Ecto neural progenitor cell (in vitro differentiated cells): ENCODE measurements at regions not wholly inside any gene's neighbourhood (a gene's known extent, or its start where the extent isn't known, plus 50 kb on each side); places are given as distances from the start of the nearest gene placed in this dataset.
"Not testable (repeated sequence)": the region's sequence is repeated elsewhere in the genome, so short reads cannot be mapped to it uniquely, and the experiment has no call there.

Experiments used
- DNase-seq: peaks from one replicate; pipeline ENCODE4 v3.0.0-alpha.2; 2018; ENCODE audit warnings: low spot score

DNA sequence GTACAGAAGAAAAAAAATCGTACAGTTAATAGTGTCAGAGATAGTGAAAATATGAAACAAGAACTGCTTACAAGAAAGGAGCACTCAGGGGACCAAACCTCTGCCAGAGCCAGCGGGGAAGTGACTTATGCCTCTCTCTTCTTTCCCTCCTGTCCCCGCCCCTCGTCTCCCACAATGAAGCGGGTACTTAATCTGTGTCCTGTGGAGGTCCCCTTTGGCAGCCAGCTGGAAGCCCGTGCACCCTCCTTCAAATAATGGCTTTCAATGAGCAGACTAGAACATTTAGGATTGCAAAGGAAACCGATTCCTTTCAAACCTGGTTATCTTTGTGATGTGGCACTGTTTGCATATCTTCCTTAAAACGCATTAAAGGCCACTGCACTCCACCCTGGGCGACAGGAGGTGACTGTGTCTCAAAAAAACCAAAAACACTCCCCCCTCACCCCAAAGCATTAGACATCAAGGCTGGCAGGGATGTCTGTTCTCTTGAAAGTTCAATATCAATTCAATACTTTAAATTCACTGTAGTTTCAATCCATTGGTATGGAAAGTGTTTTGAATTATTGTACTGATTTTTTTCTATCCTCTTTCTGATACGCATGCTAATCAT lies 51.7 kb downstream of the PPIAL4C start:
- not testable (repeated sequence) for DNase-seq

DNA sequence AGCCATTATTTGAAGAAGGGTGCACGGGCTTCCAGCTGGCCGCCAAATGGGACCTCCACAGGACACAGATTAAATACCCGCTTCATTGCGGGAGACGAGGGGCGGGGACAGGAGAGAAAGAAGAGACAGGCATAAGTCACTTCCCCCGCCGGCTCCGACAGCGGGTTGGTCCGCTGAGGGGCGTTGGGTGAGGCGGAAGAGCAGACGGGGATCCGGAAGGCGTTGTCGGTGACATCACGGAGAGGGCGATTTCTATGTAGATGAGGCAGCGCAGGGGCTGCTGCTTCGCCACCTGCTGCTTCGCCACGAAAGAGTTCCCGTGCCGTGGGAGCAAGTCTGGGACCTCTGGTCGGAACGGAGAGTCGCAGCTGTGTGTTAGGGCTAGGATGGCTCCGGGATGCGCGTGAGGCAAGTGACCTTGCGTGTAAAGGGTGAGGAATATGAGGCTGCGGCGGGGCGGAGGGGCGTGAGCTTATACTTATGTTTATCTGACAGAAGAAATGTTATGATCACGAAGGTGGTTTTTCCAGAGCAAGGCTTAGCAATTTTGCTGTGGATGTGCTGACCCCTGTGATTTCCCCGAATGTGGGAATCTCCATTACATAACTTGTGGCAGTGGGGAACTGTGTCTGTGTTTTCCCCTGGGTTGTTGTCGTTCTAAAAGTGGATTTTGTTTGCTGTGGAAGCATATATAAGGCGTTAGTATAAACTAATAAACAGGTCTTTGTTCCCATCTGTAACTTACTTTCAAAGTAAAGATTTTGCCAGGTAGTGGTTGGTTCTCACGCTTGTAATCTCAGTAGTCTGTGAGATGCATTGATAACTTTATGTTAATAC lies 52.9 kb downstream of the PPIAL4C start:
- DNase-seq, result peak; percentile 91

DNA sequence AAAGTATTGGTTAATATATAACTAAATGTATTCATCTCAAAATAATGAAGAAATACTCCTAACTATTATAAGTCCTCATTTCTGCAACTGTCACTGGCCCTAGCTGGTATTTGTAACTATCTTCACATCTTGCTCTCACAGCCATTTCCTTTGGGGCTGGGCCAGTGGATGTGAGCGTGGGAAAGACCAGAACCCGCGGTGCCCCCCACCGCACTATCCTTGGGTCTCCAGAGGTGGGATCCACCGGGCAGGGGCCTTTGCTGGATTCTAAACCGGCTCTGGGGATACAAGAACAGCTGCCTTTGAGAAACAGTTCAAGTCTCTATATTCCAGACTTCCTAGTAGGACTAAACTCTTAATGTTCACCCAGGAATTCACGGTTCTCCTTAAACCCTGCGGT lies 54.8 kb downstream of the PPIAL4C start:
- not testable (repeated sequence) for DNase-seq

DNA sequence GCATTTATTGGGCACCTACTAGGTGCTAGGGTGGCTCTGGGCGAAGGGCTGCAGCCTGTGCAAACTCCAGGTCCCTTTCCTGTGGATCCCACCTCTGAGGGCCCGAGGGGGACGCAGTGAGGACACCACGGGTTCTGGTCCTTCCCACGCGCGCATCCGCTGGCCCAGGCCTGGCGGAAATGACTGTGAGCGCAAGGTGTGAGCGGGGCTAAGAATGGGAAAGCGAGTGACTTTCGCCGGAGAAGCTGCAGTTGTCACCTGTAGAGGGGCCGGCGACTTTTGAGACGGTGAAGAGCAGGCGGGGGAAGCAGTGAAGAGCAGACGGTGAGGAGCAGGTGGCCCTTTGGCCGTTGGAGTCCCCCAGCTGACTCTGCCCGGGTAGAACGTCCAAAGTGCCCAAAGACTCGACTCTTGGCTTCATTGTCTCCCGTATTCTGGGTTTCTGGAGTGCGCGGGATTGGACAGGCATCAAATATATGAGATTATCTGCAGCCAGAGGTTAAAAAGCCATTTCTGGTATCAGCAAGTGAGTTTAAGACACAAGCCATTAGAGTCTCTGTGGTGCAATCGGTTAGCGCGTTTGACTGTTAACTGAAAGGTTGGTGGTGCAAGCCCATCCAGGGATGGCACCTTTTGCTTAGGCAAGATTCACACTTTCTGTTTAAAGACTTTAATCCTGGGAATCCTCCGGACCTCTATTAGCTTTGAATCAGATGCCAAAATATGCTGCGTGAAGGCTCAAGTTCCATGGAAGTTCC lies 55.4 kb downstream of the PPIAL4C start:
- not testable (repeated sequence) for DNase-seq

DNA sequence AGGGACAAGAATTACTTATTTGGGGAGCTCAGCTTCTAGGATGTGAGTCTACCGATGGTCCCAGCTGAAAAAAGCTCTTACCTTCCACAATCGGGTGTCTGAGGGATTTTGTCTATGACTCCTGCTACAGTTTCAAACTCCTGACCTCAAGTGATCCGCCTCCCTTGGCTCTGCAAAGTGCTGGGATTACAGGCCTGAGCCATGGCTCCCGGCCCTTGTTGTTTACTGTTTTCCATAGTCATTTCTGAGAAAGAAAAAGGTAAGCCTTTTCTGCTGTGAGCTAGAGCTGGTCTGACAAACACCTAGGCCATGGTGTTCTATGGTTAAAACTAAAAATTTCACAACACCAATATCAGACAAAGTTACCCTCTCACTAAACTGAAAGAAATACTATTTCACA lies 57.5 kb downstream of the PPIAL4C start:
- DNase-seq, result not testable (repeated sequence)

DNA sequence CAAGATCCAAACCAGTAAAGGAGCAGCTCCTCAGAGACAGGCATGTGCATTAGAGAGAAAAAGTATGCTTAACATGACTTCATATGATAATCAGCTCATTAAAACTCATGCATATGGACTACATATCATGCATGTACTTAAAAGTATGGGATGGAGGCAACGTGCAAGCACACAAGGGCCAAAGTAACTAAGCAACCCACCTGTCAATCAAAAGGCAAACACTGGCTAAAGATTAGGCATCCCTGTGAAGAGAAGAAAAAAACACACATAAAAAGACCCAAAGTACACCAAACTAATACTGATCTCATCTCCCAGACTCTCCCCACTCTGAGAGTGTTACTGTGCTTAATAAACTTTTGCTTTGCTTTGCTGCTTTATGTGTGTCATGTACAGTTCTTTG lies 61.2 kb downstream of the PPIAL4C start:
- peak; percentile 5 for DNase-seq

GRCh38 chr1:149646360-149647017 lies 62.8 kb downstream of the PPIAL4C start:
- DNase-seq, result peak; percentile 47

DNA sequence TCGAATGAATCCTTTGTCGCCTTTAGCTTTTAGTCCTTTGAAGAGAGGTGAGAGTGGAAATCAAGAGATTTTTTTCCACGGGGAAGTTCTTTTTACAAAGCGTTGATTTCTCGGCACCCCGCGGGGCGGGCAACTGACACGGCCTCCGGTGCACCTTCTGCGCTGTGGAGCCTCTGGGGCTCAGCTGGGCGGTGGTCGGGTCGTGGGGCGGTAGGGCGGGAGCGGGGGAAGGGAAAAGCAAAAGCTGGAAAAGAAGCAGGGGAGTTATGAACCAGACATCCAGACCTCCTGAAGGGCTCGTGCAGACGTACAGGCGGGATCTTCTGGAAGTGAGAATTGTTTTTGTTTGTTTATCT lies 63.3 kb downstream of the PPIAL4C start:
- peak; percentile 38 for DNase-seq

GRCh38 chr1:149657750-149658149 lies 74.1 kb downstream of the PPIAL4C start:
- peak; percentile 6 for DNase-seq

DNA sequence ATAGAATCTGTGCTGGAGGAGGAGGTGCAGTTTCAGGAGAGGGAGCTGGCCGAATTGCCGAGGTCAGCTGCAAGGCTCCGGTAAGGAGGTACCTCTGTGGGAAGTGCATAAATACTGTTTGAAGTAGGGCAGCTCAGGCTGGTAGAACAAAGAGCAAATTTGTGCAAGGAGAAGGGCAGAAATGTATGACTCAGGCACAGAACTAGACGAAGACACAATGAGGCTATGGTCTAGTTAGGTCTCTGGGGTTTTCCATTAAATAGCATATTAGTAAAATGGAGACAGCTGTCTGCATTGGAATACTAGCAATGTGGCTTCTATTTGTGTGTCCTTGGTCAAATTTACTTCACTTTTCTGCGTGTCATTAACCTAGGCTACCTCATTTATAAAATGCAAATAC lies 74.5 kb downstream of the PPIAL4C start:
- not testable (repeated sequence) for DNase-seq

DNA sequence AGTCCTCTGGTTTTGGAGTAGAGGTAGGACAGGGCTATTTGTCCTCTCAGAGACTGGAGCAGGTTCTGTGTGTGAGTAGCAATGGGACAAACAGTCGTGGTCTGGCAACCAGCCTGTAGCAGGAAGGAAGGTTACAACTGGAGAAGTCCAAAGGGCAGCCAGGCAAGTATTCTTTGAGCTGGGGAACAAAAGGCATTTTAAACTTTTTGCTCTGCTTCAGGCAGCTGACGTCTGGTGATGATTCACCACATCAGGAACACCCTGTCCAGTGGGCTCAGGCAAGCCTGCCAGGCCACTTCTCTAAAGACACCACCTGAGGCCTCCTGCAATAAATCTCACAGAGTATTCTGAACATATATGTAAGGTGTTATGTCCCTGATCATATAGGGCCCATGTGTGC lies 81.0 kb downstream of the PPIAL4C start:
- not testable (repeated sequence) for DNase-seq

GRCh38 chr1:149665033-149665432 lies 81.4 kb downstream of the PPIAL4C start:
- DNase-seq, result not testable (repeated sequence)

DNA sequence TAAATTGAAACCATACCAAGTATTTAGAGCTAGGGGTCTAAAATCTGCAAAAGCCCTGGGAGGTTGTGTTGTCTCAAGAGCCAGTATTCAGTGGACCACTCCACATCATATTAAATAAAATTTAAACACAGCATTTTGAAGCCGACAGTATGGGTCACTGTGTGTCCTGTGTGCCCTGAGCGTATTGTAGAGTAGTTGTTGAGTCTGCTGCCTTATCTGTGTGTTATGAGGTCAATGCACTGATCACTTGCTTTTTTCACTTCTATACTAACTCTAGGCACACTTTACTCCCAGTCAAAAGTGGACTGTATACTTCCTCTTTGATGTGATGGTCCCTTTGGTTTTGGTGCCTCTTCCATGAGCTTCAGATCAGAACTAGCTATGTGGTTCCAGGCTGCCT lies 81.9 kb downstream of the PPIAL4C start:
- not testable (repeated sequence) for DNase-seq

DNA sequence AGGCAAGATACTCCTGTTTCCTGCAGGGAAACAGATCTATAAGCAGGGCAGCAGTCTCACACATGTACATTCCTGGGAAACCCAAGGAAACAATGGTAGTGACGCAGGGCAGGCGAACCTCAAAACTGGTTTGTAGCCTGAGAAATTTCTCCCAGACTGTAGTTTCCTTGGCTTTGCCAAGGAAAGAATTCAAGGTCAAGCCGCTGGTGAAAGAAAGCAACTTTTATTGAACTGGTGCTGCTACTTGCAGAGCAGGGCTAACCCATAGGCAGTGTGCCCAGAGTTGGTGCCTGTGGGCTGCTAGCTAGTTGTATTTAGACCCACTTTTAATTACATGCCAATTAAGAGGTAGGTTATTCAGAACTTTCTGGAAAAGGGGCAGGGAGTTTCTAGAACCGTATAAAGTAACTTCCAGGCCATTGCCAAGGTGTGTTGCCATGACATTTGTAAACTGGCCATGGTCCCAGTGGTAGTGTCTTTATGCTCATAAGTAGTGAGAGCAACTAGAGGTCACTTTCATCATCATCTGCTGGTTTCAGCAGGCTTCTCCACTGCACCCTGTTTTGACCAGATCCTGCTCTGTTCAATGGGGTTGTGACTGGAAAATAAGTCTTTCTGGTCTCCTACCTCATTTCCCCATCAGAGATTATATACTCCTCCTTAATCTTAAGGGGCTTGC lies 89.7 kb downstream of the PPIAL4C start:
- DNase-seq, result not testable (repeated sequence)

- DNase-seq, result not testable (repeated sequence)
These were observed 91.3 kb downstream of the PPIAL4C start for GRCh38 chr1:149674921-149675320.

- DNase-seq, result not testable (repeated sequence)
These were observed 93.7 kb downstream of the PPIAL4C start for GRCh38 chr1:149677359-149677758.

GRCh38 chr1:149686593-149687238 lies 95.8 kb upstream of the FCGR1A start:
- DNase-seq, result not testable (repeated sequence)

DNA sequence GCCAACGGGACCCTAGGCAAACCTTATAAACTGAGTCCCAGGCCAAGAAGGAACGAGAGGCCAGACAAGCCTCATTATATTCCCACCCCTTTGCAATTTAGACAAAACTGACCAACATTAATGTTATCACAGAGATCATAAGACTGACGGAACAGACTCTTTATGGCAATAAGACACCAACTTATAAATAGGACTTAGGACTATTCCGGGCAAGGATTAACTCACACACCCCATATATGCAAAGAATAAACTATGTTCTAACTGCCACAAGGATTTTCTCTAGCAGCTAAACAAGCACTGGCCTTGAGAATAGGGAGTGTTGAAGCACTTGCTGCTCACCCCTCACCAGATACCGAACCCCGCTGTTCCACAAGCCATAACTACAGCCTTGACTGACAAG lies 91.1 kb upstream of the FCGR1A start:
- DNase-seq, result not testable (repeated sequence)

- DNase-seq, result not testable (repeated sequence)
These were observed 89.5 kb upstream of the FCGR1A start for GRCh38 chr1:149692804-149693539.

DNA sequence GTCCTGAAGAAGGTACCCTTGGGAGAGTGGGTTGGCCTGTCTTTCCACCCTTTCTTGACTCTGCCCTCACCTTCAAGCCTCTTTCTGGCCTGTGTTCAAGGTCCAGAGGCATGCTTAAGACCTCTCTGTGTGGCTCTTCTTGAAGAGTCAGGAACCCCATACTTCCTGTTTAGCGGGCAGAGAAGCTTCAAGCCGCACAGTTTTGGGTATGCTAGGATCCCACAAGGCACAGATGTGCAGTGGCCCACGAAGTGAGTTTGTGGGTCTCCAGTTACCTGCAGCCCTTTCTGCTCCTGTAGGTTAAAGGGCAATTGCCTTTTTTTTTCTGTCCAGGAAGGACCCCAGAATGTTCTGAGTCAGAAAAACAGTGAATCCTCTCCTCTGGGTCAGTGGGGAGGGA lies 87.4 kb upstream of the FCGR1A start:
- not testable (repeated sequence) for DNase-seq
